A673 (cell line): ENCODE measurements at regions not wholly inside any gene's neighbourhood (a gene's known extent, or its start where the extent isn't known, plus 50 kb on each side); places are given as distances from the start of the nearest gene placed in this dataset.

Experiments
- EZH2 ChIP-seq: fragments of 200-600 bp; sonication (generic); IDR thresholded peaks from 2 replicates; pipeline ENCODE4 v1.6.1; 2017; ENCODE audit warnings: borderline replicate concordance, low read depth, mild to moderate bottlenecking, mixed read lengths, antibody characterized with exemption, low read length; ENCODE audit not compliant: poor library complexity, severe bottlenecking
- TF ChIP-seq, protein P1 (sequence below): fragments of 300-800, 200-600 bp; sonication (generic); conservative IDR thresholded peaks from 2 replicates; pipeline ENCODE4 v1.5.1; 2017; ENCODE audit warnings: low read depth, mild to moderate bottlenecking, antibody characterized with exemption, low read length, moderate library complexity, mixed read lengths

DNA sequence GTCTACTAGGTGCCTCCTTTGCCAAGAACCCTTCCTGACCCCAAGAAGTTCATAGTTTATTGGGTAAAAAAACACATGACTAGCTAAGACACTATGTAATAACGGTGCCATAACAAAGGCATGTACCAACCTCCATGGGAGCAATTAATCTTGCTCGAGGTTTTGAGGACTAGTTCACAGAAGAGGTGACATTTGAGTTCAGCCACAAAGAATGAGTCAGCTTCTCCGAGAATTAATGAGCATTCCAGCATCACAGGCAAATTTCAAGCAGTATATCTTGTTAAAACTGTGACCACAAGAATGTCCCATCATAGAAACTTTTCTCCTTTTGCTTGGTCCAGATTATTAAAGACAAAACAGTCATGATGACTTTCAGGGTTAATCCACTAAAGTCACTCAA, 113.0 kb upstream of the RAP1B start:
- TF ChIP-seq, protein P1, sequence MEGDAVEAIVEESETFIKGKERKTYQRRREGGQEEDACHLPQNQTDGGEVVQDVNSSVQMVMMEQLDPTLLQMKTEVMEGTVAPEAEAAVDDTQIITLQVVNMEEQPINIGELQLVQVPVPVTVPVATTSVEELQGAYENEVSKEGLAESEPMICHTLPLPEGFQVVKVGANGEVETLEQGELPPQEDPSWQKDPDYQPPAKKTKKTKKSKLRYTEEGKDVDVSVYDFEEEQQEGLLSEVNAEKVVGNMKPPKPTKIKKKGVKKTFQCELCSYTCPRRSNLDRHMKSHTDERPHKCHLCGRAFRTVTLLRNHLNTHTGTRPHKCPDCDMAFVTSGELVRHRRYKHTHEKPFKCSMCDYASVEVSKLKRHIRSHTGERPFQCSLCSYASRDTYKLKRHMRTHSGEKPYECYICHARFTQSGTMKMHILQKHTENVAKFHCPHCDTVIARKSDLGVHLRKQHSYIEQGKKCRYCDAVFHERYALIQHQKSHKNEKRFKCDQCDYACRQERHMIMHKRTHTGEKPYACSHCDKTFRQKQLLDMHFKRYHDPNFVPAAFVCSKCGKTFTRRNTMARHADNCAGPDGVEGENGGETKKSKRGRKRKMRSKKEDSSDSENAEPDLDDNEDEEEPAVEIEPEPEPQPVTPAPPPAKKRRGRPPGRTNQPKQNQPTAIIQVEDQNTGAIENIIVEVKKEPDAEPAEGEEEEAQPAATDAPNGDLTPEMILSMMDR: no peak
- TF ChIP-seq EZH2: no peak
